Vagina (tissue), 2 donors: ENCODE measurements at regions not wholly inside any gene's neighbourhood (a gene's known extent, or its start where the extent isn't known, plus 50 kb on each side); places are given as distances from the start of the nearest gene placed in this dataset.

Source experiments
- DNase-seq, 2 donors: peaks; one replicate each; pipeline ENCODE4 v3.0.0-alpha.2; 2017; ENCODE audit errors: extremely low spot score in 2 of 2
- H3K27ac ChIP-seq: fragments of 200-600 bp; sonication (generic); one replicate; pipeline ENCODE4 v1.5.1; 2019
- H3K27me3 ChIP-seq: fragments of 200-600 bp; sonication (generic); one replicate; pipeline ENCODE4 v1.5.1; 2019
- H3K36me3 ChIP-seq, 2 donors: fragments of 200-600 bp; sonication (generic); one replicate each; pipeline ENCODE4 v1.5.1; 2017 to 2019
- H3K4me1 ChIP-seq: fragments of 200-600 bp; sonication (generic); one replicate; pipeline ENCODE4 v1.5.1; 2019
- H3K4me3 ChIP-seq, 2 donors: fragments of 200-600 bp; sonication (generic); 1 replicate in 1 of 2; 2 replicates in 1 of 2; pipeline ENCODE4 v1.5.1; 2016 to 2019
- H3K9me3 ChIP-seq: fragments of 200-600 bp; sonication (generic); one replicate; pipeline ENCODE4 v1.5.1; 2019
- CTCF ChIP-seq, 3 experiments: fragments of 450-650 bp in 2 of 3; fragments of 200-600 bp in 1 of 3; sonication (generic) in 1 of 3; IDR thresholded peaks; one replicate each; pipeline ENCODE4 v1.5.1; 2017 to 2019; ENCODE audit warnings: antibody characterized with exemption in 3 of 3, mild to moderate bottlenecking in 2 of 3, moderate library complexity in 2 of 3
- POLR2A ChIP-seq, 2 donors: fragments of 450-650 bp; IDR thresholded peaks; one replicate each; pipeline ENCODE4 v1.6.1; 2017; ENCODE audit warnings: antibody characterized with exemption in 2 of 2, mild to moderate bottlenecking in 2 of 2, moderate library complexity in 2 of 2
- POLR2AphosphoS5 ChIP-seq, 2 donors: sonication (generic); formaldehyde crosslinking; IDR thresholded peaks; one replicate each; pipeline ENCODE4 v1.9.0; 2017; ENCODE audit warnings: antibody characterized with exemption in 2 of 2, mild to moderate bottlenecking in 2 of 2, low read depth in 1 of 2; ENCODE audit not compliant: insufficient read depth in 1 of 2
- intact Hi-C: fragments of 100-400 bp; cut with DNase I; formaldehyde crosslinking; loops from one replicate; pipeline ENCODE4 v1.15.1; 2023

- Histone ChIP-seq H3K36me3 (no peaks in the 10 kb centered on the region), H3K27ac (no peak overlapping the region), H3K4me3 (no peak overlapping the region), H3K9me3 (no peaks in the 10 kb centered on the region), H3K4me1 (no peaks in the 10 kb centered on the region), H3K27me3 (no peaks in the 10 kb centered on the region)
- intact Hi-C loops, result no loop called here
- no peak for DNase-seq
- TF ChIP-seq POLR2AphosphoS5 (IDR thresholded peaks at IDR 0.05; ENCODE audit: insufficient read depth in 1 of 2, low read depth in 1 of 2) (no peak), CTCF (IDR thresholded peaks at IDR 0.05) (no peak), POLR2A (IDR thresholded peaks at IDR 0.05) (no peak)
Observed at GRCh38 chr12:83919081-83919480, 993.5 kb downstream of the SLC6A15 start.

- Histone ChIP-seq H3K27me3 (no peaks in the 10 kb centered on the region), H3K4me1 (no peaks in the 10 kb centered on the region), H3K9me3 (no peaks in the 10 kb centered on the region), H3K27ac (no peak overlapping the region), H3K36me3 (no peaks in the 10 kb centered on the region), H3K4me3 (no peak overlapping the region)
- no peak for DNase-seq
- intact Hi-C loops, result no loop called here
- TF ChIP-seq POLR2AphosphoS5 (IDR thresholded peaks at IDR 0.05; ENCODE audit: insufficient read depth in 1 of 2, low read depth in 1 of 2) (no peak), POLR2A (IDR thresholded peaks at IDR 0.05) (no peak), CTCF (IDR thresholded peaks at IDR 0.05) (no peak)
Observed at GRCh38 chr12:83904175-83904574, 1008.4 kb downstream of the SLC6A15 start.

GRCh38 chr12:83896416-83896815, 1016.2 kb downstream of the SLC6A15 start:
- H3K4me3 ChIP-seq, result no peak overlapping the region
- no peaks in the 10 kb centered on the region for H3K4me1 ChIP-seq
- intact Hi-C loops, result no loop called here
- no peaks in the 10 kb centered on the region for H3K36me3 ChIP-seq
- no peak for TF ChIP-seq POLR2AphosphoS5 (IDR thresholded peaks at IDR 0.05; ENCODE audit: insufficient read depth in 1 of 2, low read depth in 1 of 2)
- TF ChIP-seq POLR2A (IDR thresholded peaks at IDR 0.05), result no peak
- TF ChIP-seq CTCF (IDR thresholded peaks at IDR 0.05), result no peak
- no peak for DNase-seq
- no peaks in the 10 kb centered on the region for H3K9me3 ChIP-seq
- H3K27ac ChIP-seq, result no peak overlapping the region
- no peaks in the 10 kb centered on the region for H3K27me3 ChIP-seq

- Histone ChIP-seq H3K27ac (no peak overlapping the region), H3K36me3 (no peaks in the 10 kb centered on the region), H3K4me1 (no peaks in the 10 kb centered on the region), H3K9me3 (no peaks in the 10 kb centered on the region), H3K4me3 (no peak overlapping the region), H3K27me3 (no peaks in the 10 kb centered on the region)
- intact Hi-C loops, result loop anchor here (1.0 kb wide), 1 partner anchor 18 kb away; no protein-coding TSS in a partner anchor
- no peak for TF ChIP-seq POLR2A (IDR thresholded peaks at IDR 0.05)
- no peak for TF ChIP-seq POLR2AphosphoS5 (IDR thresholded peaks at IDR 0.05; ENCODE audit: insufficient read depth in 1 of 2, low read depth in 1 of 2)
- no peak for TF ChIP-seq CTCF (IDR thresholded peaks at IDR 0.05)
- DNase-seq, result no peak
Observed at GRCh38 chr12:83893101-83893500, 1019.5 kb downstream of the SLC6A15 start.

- no peak overlapping the region for H3K4me3 ChIP-seq
- TF ChIP-seq POLR2A (IDR thresholded peaks at IDR 0.05), result no peak
- TF ChIP-seq POLR2AphosphoS5 (IDR thresholded peaks at IDR 0.05; ENCODE audit: insufficient read depth in 1 of 2, low read depth in 1 of 2), result no peak
- no peak for TF ChIP-seq CTCF (IDR thresholded peaks at IDR 0.05)
- H3K4me1 ChIP-seq, result no peaks in the 10 kb centered on the region
- intact Hi-C loops, result no loop called here
- no peak overlapping the region for H3K27ac ChIP-seq
- H3K27me3 ChIP-seq, result no peaks in the 10 kb centered on the region
- H3K36me3 ChIP-seq, result no peaks in the 10 kb centered on the region
- no peak for DNase-seq
- no peaks in the 10 kb centered on the region for H3K9me3 ChIP-seq
Observed at GRCh38 chr12:83889745-83890144, 1022.9 kb downstream of the SLC6A15 start.
